ENCODE measurements at regions not wholly inside any gene's neighbourhood (a gene's known extent, or its start where the extent isn't known, plus 50 kb on each side); places are given as distances from the start of the nearest gene placed in this dataset.

- H3K9me3 Mint-ChIP-seq (ENCODE audit: insufficient read depth), result peaks cover 3% of the 10 kb centered on the region
- no peaks in the 10 kb centered on the region for H3K4me1 Mint-ChIP-seq
- H3K4me3 Mint-ChIP-seq, result no peak overlapping the region
- H4K20me1 ChIP-seq (ENCODE audit: control insufficient read depth, insufficient read depth, low read length, poor library complexity, severe bottlenecking), result no peaks in the 10 kb centered on the region
- no peak overlapping the region for H2AFZ ChIP-seq (ENCODE audit: insufficient read depth, low read depth, low read length, poor library complexity, severe bottlenecking)
- peaks cover 10% of the 10 kb centered on the region for H3K27me3 Mint-ChIP-seq
- no peak for DNase-seq
- no peaks in the 10 kb centered on the region for H3K36me3 ChIP-seq (replicated peaks in 1 of 2; ENCODE audit: control extremely low read depth in 1 of 2, control insufficient read depth in 1 of 2, extremely low read depth in 1 of 2, insufficient read depth in 2 of 2, low read length in 1 of 2)
- no peak overlapping the region for H3K4me3 ChIP-seq (ENCODE audit: control extremely low read depth in 1 of 5, extremely low read depth in 1 of 5, insufficient read depth in 1 of 5, low read depth in 2 of 5, low read length in 4 of 5)
- 95% methylated on average over 4 of the region's 4 CpGs for WGBS (ENCODE audit: insufficient coverage)
- no peak overlapping the region for H3K9ac ChIP-seq (ENCODE audit: low read length)
- ATAC-seq (ENCODE audit: low read depth), result no peak
- H3K9me3 ChIP-seq (ENCODE audit: control extremely low read depth in 1 of 3, control insufficient read depth in 2 of 3, insufficient read depth in 1 of 3, low read length in 2 of 3), result no peaks in the 10 kb centered on the region
- H3K4me1 ChIP-seq (ENCODE audit: control insufficient read depth in 2 of 2, insufficient read depth in 2 of 2, low read length in 2 of 2), result no peaks in the 10 kb centered on the region
- TF ChIP-seq EZH2 (IDR thresholded peaks at IDR 0.05; ENCODE audit: borderline replicate concordance, insufficient read depth, low read depth, low read length, poor library complexity, severe bottlenecking) (no peak), CTCF (IDR thresholded peaks at IDR 0.05) (no peak)
- no peaks in the 10 kb centered on the region for H3K79me2 ChIP-seq (ENCODE audit: control insufficient read depth, insufficient read depth, low read length)
- H3K27ac ChIP-seq (ENCODE audit: low read length in 2 of 2), result no peak overlapping the region
- no peaks in the 10 kb centered on the region for H3K27me3 ChIP-seq (replicated peaks in 1 of 4; ENCODE audit: control extremely low read depth in 1 of 4, control insufficient read depth in 3 of 4, insufficient read depth in 4 of 4, low read length in 3 of 4)
- H3K4me2 ChIP-seq (replicated peaks; ENCODE audit: low read depth, low read length, poor library complexity, severe bottlenecking), result no peak overlapping the region
- POLR2A ChIA-PET, result no interaction called here
- H3K27ac Mint-ChIP-seq, result no peak overlapping the region
- intact Hi-C loops (cut with micrococcal nuclease), result no loop called here
- CTCF ChIA-PET, result no interaction called here
These were observed 174.7 kb upstream of the TPM1 start for GRCh38 chr15:62867844-62868243.

DNA sequence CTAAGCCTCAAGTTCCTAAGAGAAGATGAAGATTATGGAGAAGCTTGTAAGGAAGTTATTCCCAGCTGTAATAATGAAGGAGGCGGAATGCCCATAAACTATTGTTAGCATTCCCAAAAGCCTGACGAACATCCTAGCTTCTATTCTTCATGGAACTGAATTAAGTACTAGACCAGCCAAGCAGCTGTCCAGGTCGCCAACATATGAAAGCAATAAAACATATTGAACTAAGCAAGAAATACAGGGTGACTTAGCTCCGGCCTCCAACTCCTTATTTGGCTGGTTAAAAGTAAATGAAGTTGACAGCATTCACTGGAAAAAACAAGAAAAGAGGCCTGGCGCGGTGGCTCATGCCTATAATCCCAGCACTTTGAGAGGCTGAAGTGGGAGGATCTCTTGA lies 174.0 kb upstream of the TPM1 start:
- Mint-ChIP-seq H3K27ac (no peak overlapping the region), H3K27me3 (peaks cover 5% of the 10 kb centered on the region), H3K4me1 (no peaks in the 10 kb centered on the region), H3K4me3 (no peak overlapping the region), H3K9me3 (ENCODE audit: insufficient read depth) (peaks cover 3% of the 10 kb centered on the region)
- ATAC-seq (ENCODE audit: low read depth) (no peak), DNase-seq (no peak)
- Histone ChIP-seq H3K79me2 (ENCODE audit: control insufficient read depth, insufficient read depth, low read length) (no peaks in the 10 kb centered on the region), H2AFZ (ENCODE audit: insufficient read depth, low read depth, low read length, poor library complexity, severe bottlenecking) (no peak overlapping the region), H3K4me1 (ENCODE audit: control insufficient read depth in 2 of 2, insufficient read depth in 2 of 2, low read length in 2 of 2) (no peaks in the 10 kb centered on the region), H3K27ac (ENCODE audit: low read length in 2 of 2) (no peak overlapping the region), H4K20me1 (ENCODE audit: control insufficient read depth, insufficient read depth, low read length, poor library complexity, severe bottlenecking) (no peaks in the 10 kb centered on the region), H3K4me3 (ENCODE audit: control extremely low read depth in 1 of 5, extremely low read depth in 1 of 5, insufficient read depth in 1 of 5, low read depth in 2 of 5, low read length in 4 of 5) (no peak overlapping the region), H3K27me3 (replicated peaks in 1 of 4; ENCODE audit: control extremely low read depth in 1 of 4, control insufficient read depth in 3 of 4, insufficient read depth in 4 of 4, low read length in 3 of 4) (no peaks in the 10 kb centered on the region), H3K9ac (ENCODE audit: low read length) (no peak overlapping the region), H3K4me2 (replicated peaks; ENCODE audit: low read depth, low read length, poor library complexity, severe bottlenecking) (no peak overlapping the region), H3K9me3 (ENCODE audit: control extremely low read depth in 1 of 3, control insufficient read depth in 2 of 3, insufficient read depth in 1 of 3, low read length in 2 of 3) (no peaks in the 10 kb centered on the region), H3K36me3 (replicated peaks in 1 of 2; ENCODE audit: control extremely low read depth in 1 of 2, control insufficient read depth in 1 of 2, extremely low read depth in 1 of 2, insufficient read depth in 2 of 2, low read length in 1 of 2) (no peaks in the 10 kb centered on the region)
- ChIA-PET CTCF (no interaction called here), POLR2A (no interaction called here)
- TF ChIP-seq EZH2 (IDR thresholded peaks at IDR 0.05; ENCODE audit: borderline replicate concordance, insufficient read depth, low read depth, low read length, poor library complexity, severe bottlenecking) (no peak), CTCF (IDR thresholded peaks at IDR 0.05) (no peak)
- intact Hi-C loops (cut with micrococcal nuclease), result no loop called here
- WGBS (ENCODE audit: insufficient coverage), result 100% methylated on average over 1 of the region's 6 CpGs

All from B cell (primary cell).